Activated naive CD4-positive, alpha-beta T cell treated with anti-CD3 and anti-CD28 coated beads, Interleukin-2, amount 50 U/mL, for 72 hours (primary cell): ENCODE measurements at regions not wholly inside any gene's neighbourhood (a gene's known extent, or its start where the extent isn't known, plus 50 kb on each side); places are given as distances from the start of the nearest gene placed in this dataset.

ENCODE experiments used
- ATAC-seq, 2 donors: fragments of 150-1000 bp; cut with Tn5 transposase; 2 replicates each; pipeline ENCODE4 v1.10.0; 2021; ENCODE audit warnings: mild to moderate bottlenecking in 2 of 2, moderate library complexity in 2 of 2
- DNase-seq, 2 donors: peaks; one replicate each; pipeline ENCODE4 v3.0.0; 2021 to 2022; ENCODE audit warnings: low spot score in 2 of 2
- H3K27ac Mint-ChIP-seq, 2 donors: one replicate each; pipeline ENCODE4 v1.8.0; 2022; ENCODE audit warnings: mild to moderate bottlenecking in 2 of 2, mixed read lengths in 2 of 2
- H3K36me3 Mint-ChIP-seq, 2 donors: one replicate each; pipeline ENCODE4 v1.8.0; 2022; ENCODE audit warnings: mixed read lengths in 2 of 2
- H3K9me3 Mint-ChIP-seq, 2 donors: one replicate each; pipeline ENCODE4 v1.8.0; 2022; ENCODE audit warnings: mixed read lengths in 2 of 2

DNA sequence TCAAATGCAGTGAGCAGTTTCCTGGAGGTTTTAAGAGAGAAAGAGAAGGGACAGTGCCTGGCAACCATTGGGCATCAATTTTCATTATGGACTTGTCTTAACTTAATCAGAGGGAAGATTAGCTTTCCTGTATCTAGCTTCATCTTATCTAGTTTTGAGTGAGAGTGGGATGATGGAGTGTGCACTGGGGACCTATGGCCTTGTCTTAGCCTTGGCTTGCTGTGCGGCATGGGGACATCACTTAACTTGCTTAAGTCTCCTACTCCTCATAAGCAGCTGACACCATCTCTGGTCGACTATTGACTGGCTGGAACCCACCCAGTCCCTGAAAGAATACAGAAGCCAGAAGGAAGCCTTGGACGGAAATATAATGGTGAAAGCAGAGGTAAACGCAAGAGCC is 344.0 kb downstream of the SOX11 start:
- Mint-ChIP-seq H3K9me3 (peaks cover 3 to 6% of the 10 kb centered on the region in 2 donors), H3K27ac (no peak overlapping the region), H3K36me3 (no peaks in the 10 kb centered on the region)
- ATAC-seq (no peak), DNase-seq (no peak)

DNA sequence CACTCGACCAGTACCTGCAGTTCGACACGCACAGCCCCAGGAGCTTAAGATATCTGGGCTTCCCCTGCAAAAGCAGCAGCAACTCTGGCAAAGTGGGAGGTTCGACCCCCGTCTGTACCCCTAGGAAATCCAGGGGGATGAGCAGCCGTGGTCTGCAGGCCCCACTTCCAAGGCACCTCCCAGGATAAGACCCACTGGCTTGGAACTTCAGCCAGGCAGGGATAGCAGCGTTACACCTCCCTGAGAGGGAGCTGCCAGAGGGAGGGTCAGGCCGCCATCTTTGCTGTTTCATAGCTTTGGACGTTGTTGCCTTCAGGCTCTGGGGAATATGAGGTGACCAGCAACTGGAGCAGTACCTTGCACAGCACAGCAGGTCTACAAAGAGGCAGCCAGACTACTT is 351.1 kb downstream of the SOX11 start:
- Mint-ChIP-seq H3K27ac (no peak overlapping the region), H3K9me3 (peaks cover 13 to 23% of the 10 kb centered on the region in 2 donors), H3K36me3 (peaks cover 0 to 4% of the 10 kb centered on the region in 2 donors)
- DNase-seq = no peak
- no peak for ATAC-seq

DNA sequence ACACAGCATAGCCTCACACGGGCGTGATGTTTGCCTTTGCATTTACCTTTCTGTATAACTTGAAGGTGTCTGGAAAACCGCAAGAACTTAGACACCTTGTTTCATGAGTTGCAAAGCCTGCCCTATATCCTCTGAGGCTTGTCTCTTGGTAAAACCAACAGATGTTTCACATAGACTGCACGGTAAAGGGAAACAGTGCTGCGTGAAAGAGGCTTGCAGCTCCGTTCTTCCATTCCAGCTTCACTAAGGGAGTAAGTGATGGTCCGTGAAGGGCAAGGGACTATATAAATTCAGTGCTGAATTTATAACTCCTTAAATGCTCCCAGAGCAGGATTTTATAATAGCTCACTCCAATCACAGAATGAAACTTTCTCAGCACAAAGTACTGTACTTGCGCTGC is 360.5 kb downstream of the SOX11 start:
- ATAC-seq = no peak
- Mint-ChIP-seq H3K36me3 (no peaks in the 10 kb centered on the region), H3K27ac (no peak overlapping the region), H3K9me3 (peaks cover 8 to 17% of the 10 kb centered on the region in 2 donors)
- no peak for DNase-seq

DNA sequence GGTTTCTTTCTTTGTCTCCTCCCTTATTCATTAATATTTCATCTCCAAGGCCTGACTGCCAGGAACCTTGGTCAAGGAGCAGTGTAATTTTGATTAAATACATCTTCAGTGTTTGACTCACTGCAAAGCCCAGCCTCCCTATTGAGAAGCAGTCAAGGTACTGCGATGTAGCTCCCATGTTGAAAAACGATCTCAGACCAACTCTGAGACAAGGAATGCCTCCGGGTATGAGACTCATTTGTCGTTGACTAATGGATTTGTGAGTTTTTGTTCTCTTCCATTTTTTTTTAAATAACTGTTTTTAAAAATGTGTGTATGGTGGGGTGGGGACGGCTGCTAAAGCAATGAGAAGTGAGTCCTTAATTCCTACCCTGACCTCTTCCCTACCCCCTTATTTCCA is 361.6 kb downstream of the SOX11 start:
- H3K9me3 Mint-ChIP-seq = peaks cover 4 to 13% of the 10 kb centered on the region in 2 donors
- no peaks in the 10 kb centered on the region for H3K36me3 Mint-ChIP-seq
- DNase-seq = no peak
- no peak for ATAC-seq
- no peak overlapping the region for H3K27ac Mint-ChIP-seq

DNA sequence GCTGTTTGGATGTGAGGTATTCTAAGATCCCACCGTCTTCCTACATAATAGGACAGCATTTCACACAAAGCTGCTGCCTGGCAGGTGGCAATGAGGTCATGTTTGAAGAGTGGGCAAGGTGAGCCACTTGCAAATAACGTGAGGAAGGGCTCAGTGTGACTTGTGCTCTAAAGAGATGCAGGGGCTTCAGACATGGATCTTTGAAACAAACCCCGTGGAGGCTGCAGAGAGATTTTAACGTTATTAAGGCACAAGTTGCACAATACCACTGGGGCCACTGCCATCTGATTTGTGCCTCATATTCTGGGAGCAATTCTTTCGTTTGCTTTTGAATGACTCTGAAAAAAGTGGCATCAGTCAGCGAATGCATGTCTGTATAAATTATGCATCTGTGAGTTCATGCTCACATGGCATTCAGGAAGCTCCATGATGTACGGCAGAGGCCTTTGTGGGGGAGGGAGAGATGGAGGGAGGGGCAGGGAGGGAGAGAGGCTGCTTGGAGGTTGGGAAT is 362.0 kb downstream of the SOX11 start:
- DNase-seq = no peak
- Mint-ChIP-seq H3K36me3 (no peaks in the 10 kb centered on the region), H3K9me3 (peaks cover 5 to 11% of the 10 kb centered on the region in 2 donors), H3K27ac (no peak overlapping the region)
- ATAC-seq = no peak

DNA sequence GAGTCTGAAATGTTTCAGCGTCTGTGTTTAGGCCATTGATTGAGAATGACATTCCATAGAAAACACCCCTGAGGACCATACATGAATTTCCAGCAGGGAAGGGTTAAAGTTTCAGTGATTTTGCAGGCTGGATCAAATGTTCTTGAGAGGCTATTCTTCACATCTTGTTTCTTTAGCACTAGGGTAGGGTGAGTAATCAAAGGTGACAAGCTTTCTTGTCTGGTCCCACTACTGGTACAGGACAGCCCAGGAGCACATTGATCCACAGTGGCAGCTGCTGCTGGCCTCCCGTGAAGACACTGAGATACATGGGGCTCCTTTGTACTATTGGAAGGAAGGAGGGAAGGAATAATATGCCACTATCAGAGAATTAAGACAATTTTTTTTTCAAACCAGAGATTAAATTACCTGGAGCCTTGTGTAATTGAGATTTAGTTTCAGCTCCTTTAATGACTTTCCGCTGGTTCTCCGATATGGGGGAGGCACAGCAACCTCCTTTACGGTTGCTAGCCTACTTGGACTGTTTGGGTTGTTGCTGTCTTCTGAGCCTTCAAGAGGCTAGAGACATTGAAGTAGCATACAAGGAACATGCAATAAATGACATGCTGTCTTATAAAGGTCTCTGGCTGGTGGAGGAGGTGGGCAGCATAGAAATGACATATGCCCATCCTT is 368.9 kb downstream of the SOX11 start:
- ATAC-seq = no peak
- peaks cover 4 to 10% of the 10 kb centered on the region in 2 donors for H3K9me3 Mint-ChIP-seq

DNA sequence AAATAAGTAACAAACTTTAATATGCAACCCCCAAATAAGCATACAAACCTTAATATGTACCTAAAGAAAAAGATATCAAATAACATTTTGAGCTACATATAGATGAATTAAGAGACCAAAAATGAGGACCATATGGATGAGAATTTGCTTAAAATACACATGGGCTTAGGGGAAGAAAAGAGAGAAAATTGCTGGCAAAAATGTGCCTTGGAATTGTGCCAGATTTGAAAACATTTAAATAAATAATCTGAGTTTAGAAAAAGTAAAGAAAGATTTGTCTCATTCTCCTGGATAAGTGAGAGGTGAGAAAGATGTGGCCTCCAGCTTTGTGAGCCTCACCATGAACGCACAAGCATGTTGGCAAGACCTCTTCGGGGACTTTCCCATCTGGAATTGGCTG is 372.6 kb downstream of the SOX11 start:
- DNase-seq (no peak), ATAC-seq (no peak)
- no peak overlapping the region for H3K27ac Mint-ChIP-seq
- H3K36me3 Mint-ChIP-seq = no peaks in the 10 kb centered on the region
- H3K9me3 Mint-ChIP-seq = peaks cover 0 to 5% of the 10 kb centered on the region in 2 donors

More for the DNA sequence above, 368.9 kb downstream of the SOX11 start:
- Mint-ChIP-seq H3K27ac (no peak overlapping the region), H3K36me3 (no peaks in the 10 kb centered on the region)
- DNase-seq = no peak

DNA sequence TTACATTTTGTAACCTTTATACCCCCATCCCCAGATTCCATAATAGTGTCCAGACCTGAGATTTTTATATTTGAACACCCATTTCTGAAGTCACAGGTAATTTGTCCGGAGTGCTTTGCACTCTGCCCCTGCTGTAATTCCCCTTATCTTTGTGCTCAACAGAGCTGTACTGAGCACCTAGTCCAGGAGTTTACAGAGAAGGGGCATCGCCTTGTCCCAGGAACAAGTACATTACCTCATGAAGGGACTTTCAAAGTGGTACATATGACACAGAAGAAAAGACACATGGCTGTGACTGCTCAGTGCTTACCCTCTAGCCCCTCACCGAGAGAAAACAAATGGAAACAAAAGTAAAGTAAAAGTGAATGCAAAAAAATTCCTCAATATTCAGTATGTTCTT is 373.5 kb downstream of the SOX11 start:
- no peaks in the 10 kb centered on the region for H3K36me3 Mint-ChIP-seq
- H3K9me3 Mint-ChIP-seq = peaks cover 0 to 5% of the 10 kb centered on the region in 2 donors
- H3K27ac Mint-ChIP-seq = no peak overlapping the region
- no peak for DNase-seq
- no peak for ATAC-seq

DNA sequence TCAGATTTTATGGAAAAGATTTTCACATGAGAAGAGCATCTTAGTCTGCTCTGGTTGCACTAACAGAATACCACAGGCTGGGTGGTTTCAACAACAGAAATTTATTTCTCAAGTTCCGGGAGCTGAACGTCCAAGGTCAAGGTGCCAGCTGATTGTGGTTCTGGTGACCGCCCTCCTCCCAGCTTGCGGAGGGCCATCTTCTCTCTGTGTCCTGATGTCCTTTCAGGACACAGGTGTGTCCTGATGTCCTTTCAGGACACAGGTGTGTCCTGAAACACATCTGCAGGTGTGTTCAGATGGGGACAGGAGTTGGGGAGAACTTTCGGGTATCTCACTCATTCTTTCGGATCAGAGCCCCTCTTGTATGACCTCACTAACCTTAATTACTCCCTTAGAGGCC is 374.9 kb downstream of the SOX11 start:
- no peak overlapping the region for H3K27ac Mint-ChIP-seq
- no peak for DNase-seq
- no peaks in the 10 kb centered on the region for H3K36me3 Mint-ChIP-seq
- ATAC-seq = no peak
- H3K9me3 Mint-ChIP-seq = no peaks in the 10 kb centered on the region

DNA sequence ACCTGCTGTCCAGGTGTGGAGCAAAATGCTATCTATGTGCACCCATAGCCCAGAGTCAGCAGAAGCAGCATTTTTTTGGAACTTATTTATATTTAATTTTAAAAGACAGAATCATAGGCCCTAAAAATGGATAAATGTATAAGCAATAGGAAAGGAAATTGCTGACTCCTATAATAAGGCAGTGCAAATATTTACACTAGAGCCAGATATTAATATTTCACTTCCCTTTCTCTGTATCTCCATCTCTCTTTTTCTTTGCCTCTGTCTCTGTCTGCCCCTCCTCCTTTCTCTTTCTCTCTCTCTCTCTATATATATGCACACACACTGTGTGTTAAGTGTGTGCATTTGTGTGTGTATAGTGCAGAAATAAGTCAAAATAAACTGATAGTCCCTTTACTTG is 375.6 kb downstream of the SOX11 start:
- H3K36me3 Mint-ChIP-seq = no peaks in the 10 kb centered on the region
- DNase-seq (no peak), ATAC-seq (no peak)
- H3K27ac Mint-ChIP-seq = no peak overlapping the region
- no peaks in the 10 kb centered on the region for H3K9me3 Mint-ChIP-seq

DNA sequence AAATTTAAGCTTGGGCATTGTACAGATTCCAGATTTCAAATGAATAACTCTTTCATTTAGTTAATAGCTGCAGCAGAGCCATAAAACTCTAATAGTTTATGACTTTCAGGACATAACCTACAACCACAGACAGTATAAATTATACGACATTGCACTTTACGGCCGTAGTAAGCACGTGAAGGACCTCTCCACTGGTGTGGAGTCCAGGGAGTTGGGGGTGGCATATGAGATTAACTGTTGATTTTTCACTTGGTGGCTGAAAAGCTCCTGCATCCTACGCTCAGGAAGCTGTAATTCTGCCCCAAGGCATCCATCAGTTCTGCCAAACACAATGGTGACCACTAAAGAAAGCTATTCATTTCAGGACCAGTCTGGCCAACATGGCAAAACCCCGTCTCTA is 376.2 kb downstream of the SOX11 start:
- Mint-ChIP-seq H3K36me3 (no peaks in the 10 kb centered on the region), H3K27ac (no peak overlapping the region), H3K9me3 (no peaks in the 10 kb centered on the region)
- ATAC-seq (no peak), DNase-seq (no peak)

DNA sequence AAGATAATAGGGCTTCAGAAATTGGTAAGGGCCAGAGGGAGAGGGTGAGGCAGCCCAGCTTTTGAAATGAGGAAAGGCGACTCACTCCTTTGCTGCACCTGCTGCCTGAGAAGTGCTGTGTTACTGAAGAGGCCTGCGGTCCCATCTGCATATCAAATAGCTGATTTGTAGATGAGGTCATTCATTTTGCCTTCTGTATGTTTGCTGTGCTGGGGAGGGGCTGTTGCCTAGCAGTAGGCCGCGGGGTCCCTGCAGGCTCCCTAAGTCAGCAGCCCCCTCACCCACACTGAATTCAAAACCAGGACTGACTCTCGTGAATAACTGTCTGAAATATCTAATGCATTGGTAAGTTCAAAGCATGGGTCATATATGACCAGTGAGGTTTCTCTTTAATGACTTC is 377.2 kb downstream of the SOX11 start:
- H3K36me3 Mint-ChIP-seq = no peaks in the 10 kb centered on the region
- ATAC-seq (no peak), DNase-seq (no peak)
- H3K27ac Mint-ChIP-seq = no peak overlapping the region
- no peaks in the 10 kb centered on the region for H3K9me3 Mint-ChIP-seq

DNA sequence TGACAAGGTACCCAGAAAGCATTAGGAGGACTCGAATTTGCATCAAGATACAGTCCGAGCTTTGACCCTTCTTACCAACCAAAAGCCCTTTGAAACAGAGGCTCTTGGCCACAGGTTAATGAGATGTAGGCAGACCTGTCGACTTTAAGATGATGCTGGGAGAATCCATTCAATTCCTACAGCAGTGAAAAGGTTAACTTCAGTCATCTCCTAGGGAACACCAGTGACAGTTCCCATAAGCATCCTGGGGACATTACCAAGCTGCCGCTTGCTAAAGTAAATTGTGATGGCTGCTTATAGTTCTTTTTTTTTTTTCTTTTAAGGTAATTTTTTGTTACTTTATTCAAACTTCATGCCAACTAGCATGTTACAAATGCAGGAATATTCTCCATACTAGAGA is 379.3 kb downstream of the SOX11 start:
- no peak overlapping the region for H3K27ac Mint-ChIP-seq
- ATAC-seq (no peak), DNase-seq (no peak)
- H3K9me3 Mint-ChIP-seq = no peaks in the 10 kb centered on the region
- no peaks in the 10 kb centered on the region for H3K36me3 Mint-ChIP-seq

DNA sequence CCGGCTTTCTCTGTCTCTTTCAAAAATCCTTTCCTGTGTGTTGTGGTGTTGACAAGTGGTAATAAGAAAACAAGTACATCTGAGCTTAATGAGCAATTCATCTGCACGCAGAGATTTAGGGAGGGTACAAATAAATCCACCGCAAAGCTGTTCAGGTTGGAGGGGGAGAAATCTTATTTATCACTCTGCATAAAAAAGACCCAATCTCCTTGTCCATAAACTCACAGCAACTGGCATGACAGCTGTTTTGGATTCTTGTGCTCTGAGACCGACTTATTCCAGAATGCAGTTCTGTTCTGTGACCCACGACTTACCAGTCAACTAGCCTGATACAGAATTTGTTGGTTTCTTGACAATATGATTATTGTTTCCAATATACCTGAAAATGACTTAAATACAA is 380.1 kb downstream of the SOX11 start:
- ATAC-seq (no peak), DNase-seq (no peak)
- Mint-ChIP-seq H3K36me3 (no peaks in the 10 kb centered on the region), H3K9me3 (no peaks in the 10 kb centered on the region), H3K27ac (no peak overlapping the region)

DNA sequence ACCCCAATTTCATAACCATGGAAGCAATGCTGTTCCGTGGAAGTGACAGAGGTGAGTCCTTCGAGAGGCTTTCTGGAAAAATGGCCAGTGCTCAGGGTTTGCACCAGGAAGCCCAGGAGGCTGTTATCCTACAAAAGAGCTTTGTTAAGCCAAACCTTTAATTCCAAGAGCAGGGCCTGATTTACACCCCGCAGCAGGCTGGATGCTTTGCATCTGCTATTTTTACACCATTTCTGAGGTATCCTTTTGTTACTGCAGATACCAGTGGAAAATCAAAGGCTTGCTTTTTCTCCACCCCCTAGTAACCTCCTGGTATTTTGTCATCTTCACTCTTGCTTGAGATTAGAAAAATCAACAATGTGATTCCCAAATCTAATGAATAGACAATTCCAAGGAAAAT is 380.6 kb downstream of the SOX11 start:
- no peaks in the 10 kb centered on the region for H3K9me3 Mint-ChIP-seq
- H3K36me3 Mint-ChIP-seq = no peaks in the 10 kb centered on the region
- H3K27ac Mint-ChIP-seq = no peak overlapping the region
- no peak for ATAC-seq
- DNase-seq = no peak

DNA sequence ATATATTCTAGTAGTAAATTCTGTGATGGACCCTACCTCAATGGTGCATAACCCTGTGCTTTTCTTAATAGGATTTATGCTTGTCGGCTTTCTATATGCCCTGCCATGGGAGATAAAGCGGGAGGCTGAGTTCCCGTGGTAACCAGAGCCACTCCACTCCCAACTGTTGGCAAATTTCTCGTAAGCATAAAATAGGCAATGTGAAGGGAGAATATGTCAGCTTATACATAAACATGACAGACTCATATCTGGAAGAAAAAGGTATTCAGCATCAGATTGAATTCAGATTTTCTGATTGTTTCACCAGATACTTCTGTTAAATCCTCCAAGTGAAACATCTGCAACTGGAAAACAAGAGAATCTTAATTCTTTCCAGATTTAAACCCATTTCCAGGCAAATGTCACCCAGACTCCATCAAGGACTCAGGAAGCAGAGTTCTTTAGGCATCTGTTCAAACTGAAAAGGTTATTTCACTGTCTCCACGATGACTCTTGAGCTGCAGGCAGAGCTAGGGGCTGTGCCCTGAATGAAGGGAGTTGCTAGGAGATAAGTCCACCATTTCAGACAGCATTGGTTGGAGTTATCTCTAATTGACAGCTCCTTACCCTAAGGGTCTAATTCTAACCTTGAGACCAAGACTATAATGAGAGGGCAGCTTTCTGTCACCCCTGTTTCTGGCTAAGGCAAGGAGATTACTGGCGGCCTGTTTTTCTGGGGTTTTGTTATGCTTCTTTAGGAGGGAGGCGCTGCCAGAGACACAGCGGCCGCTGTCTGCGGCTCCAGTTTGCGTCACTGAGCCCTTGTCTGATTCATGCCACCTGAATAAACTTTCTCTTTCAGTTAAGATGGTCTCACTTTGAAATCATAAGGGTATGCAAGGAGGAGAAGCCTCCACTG is 381.3 kb downstream of the SOX11 start:
- H3K27ac Mint-ChIP-seq = no peak overlapping the region
- H3K9me3 Mint-ChIP-seq = no peaks in the 10 kb centered on the region
- no peak for ATAC-seq
- no peak for DNase-seq
- H3K36me3 Mint-ChIP-seq = no peaks in the 10 kb centered on the region

DNA sequence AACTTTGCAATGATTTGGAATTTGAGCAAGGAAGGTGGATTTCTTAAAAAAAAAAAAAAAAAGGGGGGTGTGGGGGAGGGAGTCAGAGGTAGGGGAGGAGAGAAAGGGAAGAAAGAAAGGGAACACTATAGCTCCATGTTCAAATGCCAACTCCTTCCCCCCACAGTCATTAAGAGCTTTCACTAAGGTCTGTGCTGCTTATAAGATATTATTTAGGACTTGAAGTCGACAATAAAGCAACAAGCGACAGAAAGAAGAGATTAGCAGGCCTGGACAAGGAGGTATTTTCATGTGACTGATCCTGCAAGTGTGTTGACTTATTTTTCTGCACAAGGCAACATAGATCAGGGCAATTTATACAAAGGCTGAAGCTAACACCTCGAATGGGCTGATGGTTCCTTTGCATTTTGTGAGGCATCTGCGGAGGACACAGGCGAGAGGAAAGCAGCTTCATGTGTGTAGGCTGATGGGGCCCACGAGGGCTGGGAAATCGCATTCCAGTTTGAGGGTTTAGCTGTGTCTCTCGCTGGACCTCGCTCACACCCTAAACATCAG is 382.0 kb downstream of the SOX11 start:
- no peaks in the 10 kb centered on the region for H3K9me3 Mint-ChIP-seq
- DNase-seq (no peak), ATAC-seq (no peak)
- no peaks in the 10 kb centered on the region for H3K36me3 Mint-ChIP-seq
- no peak overlapping the region for H3K27ac Mint-ChIP-seq
